ENCODE measurements at regions not wholly inside any gene's neighbourhood (a gene's known extent, or its start where the extent isn't known, plus 50 kb on each side); places are given as distances from the start of the nearest gene placed in this dataset.

GRCh38 chr7:114070246-114070645, 151.4 kb upstream of the PPP1R3A start:
- H3K27me3 Mint-ChIP-seq, result peaks cover 0 to 26% (median 6%) of the 10 kb centered on the region in 5 donors
- POLR2A ChIA-PET, result no interaction called here
- H3K36me3 Mint-ChIP-seq, result no peaks in the 10 kb centered on the region
- CTCF ChIA-PET, result no interaction called here
- no peak overlapping the region for H3K4me3 ChIP-seq (ENCODE audit: low read length)
- no peak for DNase-seq
- H3K27me3 ChIP-seq (ENCODE audit: control insufficient read depth in 2 of 2, insufficient read depth in 2 of 2, low read length in 2 of 2), result no peaks in the 10 kb centered on the region
- no peak overlapping the region for H3K27ac Mint-ChIP-seq
- no peaks in the 10 kb centered on the region for H3K36me3 ChIP-seq (ENCODE audit: control insufficient read depth in 2 of 3, insufficient read depth in 3 of 3, low read length in 3 of 3)
- H3K9me3 ChIP-seq (ENCODE audit: control insufficient read depth in 2 of 3, low read length in 3 of 3), result no peaks in the 10 kb centered on the region
- H3K4me3 Mint-ChIP-seq, result no peak overlapping the region
- H3K9me3 Mint-ChIP-seq, result peaks cover 0 to 4% (median 0%) of the 10 kb centered on the region in 11 donors
- H3K27ac ChIP-seq (ENCODE audit: low read depth, low read length), result no peak overlapping the region
- H3K4me1 ChIP-seq (ENCODE audit: control insufficient read depth in 2 of 2, insufficient read depth in 2 of 2, low read length in 2 of 2), result no peaks in the 10 kb centered on the region
- ATAC-seq, result no peak
- no peaks in the 10 kb centered on the region for H3K4me1 Mint-ChIP-seq
- intact Hi-C loops (cut with micrococcal nuclease), result no loop called here

- H3K4me3 Mint-ChIP-seq, result no peak overlapping the region
- Histone ChIP-seq H3K4me1 (ENCODE audit: control insufficient read depth in 2 of 2, insufficient read depth in 2 of 2, low read length in 2 of 2) (no peaks in the 10 kb centered on the region), H3K4me3 (ENCODE audit: low read length) (no peak overlapping the region), H3K27me3 (ENCODE audit: control insufficient read depth in 2 of 2, insufficient read depth in 2 of 2, low read length in 2 of 2) (no peaks in the 10 kb centered on the region), H3K27ac (ENCODE audit: low read depth, low read length) (no peak overlapping the region), H3K36me3 (ENCODE audit: control insufficient read depth in 2 of 3, insufficient read depth in 3 of 3, low read length in 3 of 3) (no peaks in the 10 kb centered on the region), H3K9me3 (ENCODE audit: control insufficient read depth in 2 of 3, low read length in 3 of 3) (no peaks in the 10 kb centered on the region)
- ChIA-PET CTCF (no interaction called here), POLR2A (no interaction called here)
- H3K36me3 Mint-ChIP-seq, result no peaks in the 10 kb centered on the region
- H3K9me3 Mint-ChIP-seq, result peaks cover 0 to 2% (median 0%) of the 10 kb centered on the region in 11 donors
- H3K27me3 Mint-ChIP-seq, result peaks cover 0 to 10% (median 5%) of the 10 kb centered on the region in 5 donors
- intact Hi-C loops (cut with micrococcal nuclease), result no loop called here
- H3K27ac Mint-ChIP-seq, result no peak overlapping the region
- H3K4me1 Mint-ChIP-seq, result no peaks in the 10 kb centered on the region
- DNase-seq (no peak), ATAC-seq (no peak)
Observed at GRCh38 chr7:114062810-114063209, 144.0 kb upstream of the PPP1R3A start.

GRCh38 chr7:114051871-114052331, 133.1 kb upstream of the PPP1R3A start:
- ChIA-PET CTCF (no interaction called here), POLR2A (no interaction called here)
- Histone ChIP-seq H3K4me1 (ENCODE audit: control insufficient read depth in 2 of 2, insufficient read depth in 2 of 2, low read length in 2 of 2) (no peaks in the 10 kb centered on the region), H3K9me3 (ENCODE audit: control insufficient read depth in 2 of 3, low read length in 3 of 3) (no peaks in the 10 kb centered on the region), H3K27ac (ENCODE audit: low read depth, low read length) (no peak overlapping the region), H3K36me3 (ENCODE audit: control insufficient read depth in 2 of 3, insufficient read depth in 3 of 3, low read length in 3 of 3) (no peaks in the 10 kb centered on the region), H3K27me3 (ENCODE audit: control insufficient read depth in 2 of 2, insufficient read depth in 2 of 2, low read length in 2 of 2) (no peaks in the 10 kb centered on the region), H3K4me3 (ENCODE audit: low read length) (no peak overlapping the region)
- no peak overlapping the region for H3K4me3 Mint-ChIP-seq
- peaks cover 0 to 4% (median 0%) of the 10 kb centered on the region in 5 donors for H3K36me3 Mint-ChIP-seq
- DNase-seq (no peak), ATAC-seq (peak; percentile 73)
- intact Hi-C loops (cut with micrococcal nuclease), result no loop called here
- H3K9me3 Mint-ChIP-seq, result peaks cover 0 to 6% (median 1%) of the 10 kb centered on the region in 11 donors
- H3K4me1 Mint-ChIP-seq, result peaks cover 6 to 25% (median 13%) of the 10 kb centered on the region in 7 donors
- no peak overlapping the region for H3K27ac Mint-ChIP-seq
- H3K27me3 Mint-ChIP-seq, result peaks cover 0 to 9% (median 0%) of the 10 kb centered on the region in 5 donors

GRCh38 chr7:114050571-114050970, 131.8 kb upstream of the PPP1R3A start:
- peaks cover 0 to 9% (median 0%) of the 10 kb centered on the region in 5 donors for H3K27me3 Mint-ChIP-seq
- Histone ChIP-seq H3K9me3 (ENCODE audit: control insufficient read depth in 2 of 3, low read length in 3 of 3) (no peaks in the 10 kb centered on the region), H3K4me1 (ENCODE audit: control insufficient read depth in 2 of 2, insufficient read depth in 2 of 2, low read length in 2 of 2) (no peaks in the 10 kb centered on the region), H3K27ac (ENCODE audit: low read depth, low read length) (no peak overlapping the region), H3K36me3 (ENCODE audit: control insufficient read depth in 2 of 3, insufficient read depth in 3 of 3, low read length in 3 of 3) (no peaks in the 10 kb centered on the region), H3K27me3 (ENCODE audit: control insufficient read depth in 2 of 2, insufficient read depth in 2 of 2, low read length in 2 of 2) (no peaks in the 10 kb centered on the region), H3K4me3 (ENCODE audit: low read length) (no peak overlapping the region)
- no peak overlapping the region for H3K4me3 Mint-ChIP-seq
- peaks cover 0 to 5% (median 0%) of the 10 kb centered on the region in 11 donors for H3K9me3 Mint-ChIP-seq
- DNase-seq (no peak), ATAC-seq (no peak)
- intact Hi-C loops (cut with micrococcal nuclease), result no loop called here
- no peak overlapping the region for H3K27ac Mint-ChIP-seq
- CTCF ChIA-PET, result no interaction called here
- peaks cover 6 to 31% (median 13%) of the 10 kb centered on the region in 7 donors for H3K4me1 Mint-ChIP-seq
- peaks cover 0 to 4% (median 0%) of the 10 kb centered on the region in 5 donors for H3K36me3 Mint-ChIP-seq
- POLR2A ChIA-PET, result no interaction called here

GRCh38 chr7:114048386-114049235, 129.8 kb upstream of the PPP1R3A start:
- POLR2A ChIA-PET, result no interaction called here
- Mint-ChIP-seq H3K4me1 (peaks cover 6 to 31% (median 13%) of the 10 kb centered on the region in 7 donors), H3K9me3 (peaks cover 0 to 5% (median 0%) of the 10 kb centered on the region in 11 donors), H3K36me3 (peaks cover 0 to 4% (median 0%) of the 10 kb centered on the region in 5 donors), H3K4me3 (peak overlapping the region; percentile 69 to 85 (median 81)), H3K27ac (peak overlapping the region in 7 of 9 donors; percentile 2 to 75 (median 55)), H3K27me3 (peaks cover 0 to 4% (median 0%) of the 10 kb centered on the region in 5 donors)
- Histone ChIP-seq H3K36me3 (ENCODE audit: control insufficient read depth in 2 of 3, insufficient read depth in 3 of 3, low read length in 3 of 3) (no peaks in the 10 kb centered on the region), H3K27me3 (ENCODE audit: control insufficient read depth in 2 of 2, insufficient read depth in 2 of 2, low read length in 2 of 2) (no peaks in the 10 kb centered on the region), H3K4me3 (ENCODE audit: low read length) (peak overlapping the region; percentile 58), H3K9me3 (ENCODE audit: control insufficient read depth in 2 of 3, low read length in 3 of 3) (no peaks in the 10 kb centered on the region), H3K27ac (ENCODE audit: low read depth, low read length) (no peak overlapping the region), H3K4me1 (ENCODE audit: control insufficient read depth in 2 of 2, insufficient read depth in 2 of 2, low read length in 2 of 2) (no peaks in the 10 kb centered on the region)
- intact Hi-C loops (cut with micrococcal nuclease), result no loop called here
- CTCF ChIA-PET, result no interaction called here
- DNase-seq (peak in 2 of 9 donors; percentile 0 to 7), ATAC-seq (peak; percentile 25)

GRCh38 chr7:114047889-114048288, 129.1 kb upstream of the PPP1R3A start:
- no peaks in the 10 kb centered on the region for H3K4me1 ChIP-seq (ENCODE audit: control insufficient read depth in 2 of 2, insufficient read depth in 2 of 2, low read length in 2 of 2)
- intact Hi-C loops (cut with micrococcal nuclease), result no loop called here
- DNase-seq (no peak), ATAC-seq (peak; percentile 13)
- H3K4me1 Mint-ChIP-seq, result peaks cover 6 to 31% (median 13%) of the 10 kb centered on the region in 7 donors
- H3K9me3 Mint-ChIP-seq, result peaks cover 0 to 5% (median 0%) of the 10 kb centered on the region in 11 donors
- H3K4me3 Mint-ChIP-seq, result peak overlapping the region; percentile 69 to 85 (median 81)
- no peak overlapping the region for H3K27ac ChIP-seq (ENCODE audit: low read depth, low read length)
- ChIA-PET POLR2A (no interaction called here), CTCF (no interaction called here)
- peak overlapping the region; percentile 58 for H3K4me3 ChIP-seq (ENCODE audit: low read length)
- peaks cover 0 to under 1% (median 0%) of the 10 kb centered on the region in 5 donors for H3K27me3 Mint-ChIP-seq
- no peaks in the 10 kb centered on the region for H3K27me3 ChIP-seq (ENCODE audit: control insufficient read depth in 2 of 2, insufficient read depth in 2 of 2, low read length in 2 of 2)
- H3K36me3 ChIP-seq (ENCODE audit: control insufficient read depth in 2 of 3, insufficient read depth in 3 of 3, low read length in 3 of 3), result no peaks in the 10 kb centered on the region
- peaks cover 0 to 4% (median 0%) of the 10 kb centered on the region in 5 donors for H3K36me3 Mint-ChIP-seq
- H3K9me3 ChIP-seq (ENCODE audit: control insufficient read depth in 2 of 3, low read length in 3 of 3), result no peaks in the 10 kb centered on the region
- peak overlapping the region in 7 of 9 donors; percentile 2 to 75 (median 46) for H3K27ac Mint-ChIP-seq
